ENCODE measurements at regions not wholly inside any gene's neighbourhood (a gene's known extent, or its start where the extent isn't known, plus 50 kb on each side); places are given as distances from the start of the nearest gene placed in this dataset.
A peak's percentile ranks its signal among the peaks of the same experiment; 100 is the strongest.

DNA sequence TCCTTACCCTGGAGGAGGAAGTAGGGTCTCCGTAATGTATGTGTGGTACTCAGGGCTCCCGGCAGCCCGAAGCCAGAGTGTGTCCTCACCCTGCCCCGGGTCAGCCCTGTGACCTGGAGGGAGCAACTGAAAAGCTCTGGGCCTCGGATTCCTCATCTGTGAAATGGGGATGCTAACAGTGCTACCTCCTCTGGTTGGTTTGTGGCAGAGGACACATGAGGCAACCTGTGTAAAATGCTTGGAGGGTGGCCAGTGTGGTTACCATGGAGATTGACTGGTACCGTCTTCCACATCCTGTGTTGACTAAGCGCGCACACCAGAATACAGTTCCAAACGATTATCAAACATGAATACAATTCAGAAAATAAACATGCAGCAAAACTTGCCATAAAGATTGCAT lies 163.8 kb upstream of the KLF6 start:
- FAIRE-seq: no peak

DNA sequence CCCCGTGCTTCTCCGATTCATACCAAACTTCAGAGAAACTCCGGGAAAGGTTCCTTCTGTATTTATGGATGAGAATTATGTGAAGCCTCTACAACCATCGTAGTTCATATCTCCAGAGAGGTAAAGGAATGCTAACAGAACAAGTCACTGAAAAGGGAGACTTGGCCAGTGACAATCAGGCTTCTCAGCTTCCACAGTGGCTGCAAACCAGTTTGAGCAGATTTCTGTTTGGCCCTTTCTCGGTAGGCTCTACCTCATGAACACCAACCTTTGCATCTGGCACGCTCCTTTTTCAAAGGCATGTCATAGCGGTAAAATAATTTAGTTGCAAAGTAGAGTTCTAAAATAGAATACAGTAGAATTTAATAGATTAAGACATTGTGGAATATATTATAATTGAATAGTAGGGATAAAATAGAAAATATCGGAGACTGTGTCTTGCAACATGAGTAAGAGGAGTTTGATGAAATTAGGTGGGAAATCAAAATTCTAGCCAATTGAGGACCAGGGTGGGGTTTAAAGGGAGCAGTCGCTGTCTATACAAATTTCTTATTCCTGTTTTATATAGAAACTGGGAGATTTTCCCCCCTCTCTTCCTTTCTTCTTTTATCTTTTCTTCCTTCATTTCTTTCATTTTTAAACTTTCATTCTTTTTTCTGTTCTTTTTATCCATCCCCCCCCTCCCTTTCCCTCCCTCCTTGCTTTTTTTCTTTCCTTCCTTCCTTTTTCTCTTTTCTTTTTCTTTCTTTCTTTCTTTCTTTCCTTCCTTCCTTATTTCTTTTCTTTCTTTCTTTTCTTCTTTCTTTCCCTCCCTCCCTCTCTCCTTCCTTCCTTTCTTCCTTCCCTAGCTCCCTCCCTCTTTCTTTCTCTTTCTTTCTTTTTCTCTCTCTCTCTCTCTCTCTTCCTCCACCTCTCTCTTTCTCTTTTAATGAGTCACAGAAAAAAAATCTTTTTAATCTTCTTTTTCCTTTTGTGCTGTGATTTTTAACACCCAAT lies 161.5 kb upstream of the KLF6 start:
- DNase-seq (ENCODE audit: low spot score) (no peak), FAIRE-seq (no peak)

More for the DNA sequence above, 163.8 kb upstream of the KLF6 start:
- DNase-seq (ENCODE audit: low spot score): no peak

DNA sequence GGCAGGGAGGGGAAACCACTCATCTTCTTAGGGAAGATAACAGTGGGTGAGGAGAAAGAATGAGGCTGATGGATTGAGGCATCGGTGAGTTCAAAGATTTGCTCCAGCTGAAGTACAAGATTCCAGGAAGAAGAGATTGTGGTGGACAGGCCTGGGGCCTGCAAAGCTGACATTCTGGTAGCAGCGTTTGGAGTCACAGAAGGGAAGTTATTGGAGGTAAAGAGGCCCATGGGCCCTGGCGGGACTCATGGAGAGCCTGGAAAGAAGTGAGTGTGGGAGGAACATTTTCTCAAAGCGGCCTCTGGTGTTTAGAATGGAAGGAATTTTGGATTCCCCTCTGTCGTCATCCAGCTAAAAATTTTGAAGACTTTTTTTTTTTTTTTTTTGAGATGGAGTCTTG lies 160.0 kb upstream of the KLF6 start:
- FAIRE-seq (no peak), DNase-seq (ENCODE audit: low spot score) (no peak)

DNA sequence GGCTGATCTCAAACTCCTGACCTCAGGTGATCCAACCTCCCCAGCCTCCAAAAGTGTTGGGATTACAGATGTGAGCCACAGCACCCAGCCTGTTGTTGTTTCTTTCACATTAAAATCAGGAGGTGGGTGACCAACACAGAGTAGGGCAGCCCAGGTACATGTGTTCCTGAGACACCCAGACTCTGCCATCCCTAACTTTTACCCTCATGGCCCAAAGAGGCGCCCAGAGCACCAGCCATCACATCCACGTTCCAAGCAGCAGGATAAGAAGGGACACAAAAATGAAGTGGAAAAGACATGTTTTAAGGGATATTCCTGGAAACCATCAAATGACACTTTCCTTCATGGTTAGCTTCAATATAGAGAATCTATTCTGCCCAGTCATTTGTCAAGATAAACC lies 159.6 kb upstream of the KLF6 start:
- DNase-seq (ENCODE audit: low spot score): no peak
- no peak for FAIRE-seq

DNA sequence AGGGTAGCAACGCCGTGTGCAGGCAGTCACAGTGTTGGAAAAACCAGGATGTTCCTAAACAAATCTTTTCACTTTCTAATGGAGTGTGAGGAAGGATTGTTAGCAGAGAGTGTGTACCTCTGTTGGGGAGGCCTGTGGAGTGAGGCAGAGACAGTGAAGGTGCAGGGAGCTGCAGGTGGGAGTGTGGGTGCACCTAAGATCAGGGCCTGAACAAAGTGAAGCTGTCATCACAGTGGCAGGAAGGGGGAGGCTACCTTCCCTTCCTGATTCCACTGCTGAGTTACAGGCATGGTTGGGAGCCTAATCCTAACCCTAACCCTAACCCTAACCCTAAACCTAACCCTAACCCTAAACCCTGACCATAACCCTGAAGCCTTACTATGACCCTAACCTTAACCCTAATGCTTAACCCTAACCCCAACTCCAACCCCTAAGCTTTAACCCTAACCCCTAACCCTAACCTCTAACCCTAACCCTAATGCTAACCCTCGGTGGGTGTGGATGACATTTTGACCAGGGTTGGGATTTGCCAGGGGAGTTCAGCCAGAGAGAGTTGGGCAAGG lies 158.8 kb upstream of the KLF6 start:
- DNase-seq (ENCODE audit: low spot score): no peak
- no peak for FAIRE-seq

DNA sequence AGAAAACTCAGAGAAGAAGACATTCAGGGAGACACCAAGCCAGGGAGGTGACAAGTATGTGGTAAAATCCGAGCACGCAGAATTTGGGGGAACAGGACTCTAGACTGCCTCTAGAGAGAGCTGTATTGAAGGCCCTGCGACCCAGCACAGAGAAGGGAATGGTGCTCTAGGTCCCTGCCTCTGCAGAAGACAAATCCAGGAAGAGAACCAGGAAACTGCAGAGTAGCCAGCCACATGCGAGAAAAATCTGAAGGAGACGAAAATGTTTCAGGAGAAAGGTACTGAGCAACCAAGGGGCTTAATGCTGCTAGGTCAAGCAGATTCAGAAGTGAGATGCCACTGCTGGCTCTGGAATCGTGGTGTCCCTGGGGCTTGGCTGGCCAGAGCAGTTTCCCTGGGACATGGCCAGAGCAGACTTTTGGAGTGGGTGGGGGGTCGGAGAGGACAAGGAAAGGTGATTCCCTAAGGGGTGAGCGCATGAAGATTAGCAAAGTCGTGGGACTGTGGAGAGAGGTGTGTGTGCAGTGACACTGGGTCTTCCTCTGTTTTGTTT lies 158.0 kb upstream of the KLF6 start:
- DNase-seq (ENCODE audit: low spot score) (no peak), FAIRE-seq (no peak)

DNA sequence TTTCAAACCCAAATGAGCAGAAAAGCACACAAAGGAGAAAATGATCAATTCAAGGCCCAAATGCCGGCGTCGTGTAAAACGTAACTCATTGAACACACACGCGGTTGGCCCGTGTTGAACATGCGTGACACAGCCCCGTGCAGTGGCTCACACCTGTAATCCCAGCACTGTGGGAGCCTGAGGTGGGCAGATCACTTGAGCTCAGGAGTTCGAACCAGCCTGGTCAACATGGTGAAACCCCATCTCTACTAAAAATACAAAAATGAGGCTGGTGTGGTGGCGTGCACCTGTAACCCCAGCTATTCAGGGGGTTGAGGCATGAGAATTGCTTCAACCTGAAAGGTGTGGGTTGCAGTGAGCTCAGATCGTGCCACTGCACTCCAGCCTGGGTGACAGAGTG lies 156.7 kb upstream of the KLF6 start:
- DNase-seq (ENCODE audit: low spot score) (no peak), FAIRE-seq (no peak)

DNA sequence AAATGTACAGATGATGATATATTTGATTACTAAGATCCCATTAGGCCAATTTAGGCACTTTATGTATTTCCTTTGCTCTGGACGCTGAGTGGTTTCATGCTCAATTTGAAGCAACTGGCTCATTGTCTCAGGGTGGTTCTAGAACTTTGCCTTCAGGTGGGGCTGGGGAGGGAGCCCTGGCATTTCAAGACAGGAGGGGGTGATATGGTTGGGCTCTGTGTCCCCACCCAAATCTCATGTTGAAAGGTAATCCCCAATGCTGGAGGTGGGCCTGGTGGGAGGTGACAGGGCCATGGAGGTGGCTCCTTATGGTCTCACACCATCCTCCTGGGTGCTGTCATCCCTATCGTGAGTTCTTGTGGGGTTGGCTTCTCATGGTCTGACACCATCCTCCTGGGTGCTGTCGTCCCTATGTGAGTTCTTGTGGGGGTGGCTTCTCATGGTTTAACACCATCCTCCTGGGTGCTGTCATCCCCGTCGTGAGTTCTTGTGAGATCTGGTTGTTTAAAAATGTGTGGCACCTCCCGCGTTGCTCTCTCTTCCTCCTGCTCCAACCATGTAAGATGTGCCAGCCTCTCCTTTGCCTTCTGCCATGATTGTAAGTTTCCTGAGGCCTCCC lies 151.5 kb upstream of the KLF6 start:
- FAIRE-seq (no peak), DNase-seq (ENCODE audit: low spot score) (no peak)

DNA sequence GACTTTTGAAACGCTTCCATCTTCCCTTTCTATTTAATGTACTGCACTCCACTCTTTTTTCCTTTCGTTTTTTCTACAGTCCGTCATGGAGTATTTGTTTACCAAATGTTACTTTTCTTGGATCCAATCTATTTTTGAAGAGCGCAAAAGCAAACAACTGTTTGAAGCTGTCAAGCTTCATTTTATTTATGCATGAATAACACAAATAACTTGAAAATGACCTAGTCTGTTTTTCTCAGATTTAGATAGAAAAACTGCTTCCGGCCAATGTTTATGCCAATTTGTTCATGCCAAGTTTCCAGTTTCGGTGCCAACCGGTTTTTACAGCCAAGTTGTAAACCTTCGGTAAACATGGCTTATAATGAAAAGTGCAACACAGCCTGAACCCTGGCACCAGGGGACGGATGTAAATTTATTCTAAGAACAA lies 150.9 kb upstream of the KLF6 start:
- DNase-seq (ENCODE audit: low spot score): no peak
- no peak for FAIRE-seq

DNA sequence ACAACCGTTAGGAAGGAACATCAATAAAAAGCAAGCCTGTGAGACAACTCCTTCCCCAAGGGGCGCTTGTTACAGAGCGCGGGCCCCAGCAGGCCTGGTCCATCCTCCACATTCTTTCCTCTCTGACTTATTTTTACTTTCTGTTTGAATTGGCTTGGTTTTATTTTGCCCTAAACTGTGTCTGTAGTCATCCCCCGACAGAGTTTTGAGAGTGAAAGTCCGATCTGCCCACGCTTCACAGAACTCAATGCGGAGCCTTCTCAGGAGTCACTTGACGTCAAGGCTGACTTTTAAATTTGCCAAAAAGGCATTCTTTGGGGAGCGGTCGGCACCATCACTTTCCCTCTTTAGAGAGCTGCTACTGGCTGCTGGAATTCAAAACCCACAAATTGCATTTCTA lies 150.1 kb upstream of the KLF6 start:
- DNase-seq (ENCODE audit: low spot score) (no peak), FAIRE-seq (no peak)

DNA sequence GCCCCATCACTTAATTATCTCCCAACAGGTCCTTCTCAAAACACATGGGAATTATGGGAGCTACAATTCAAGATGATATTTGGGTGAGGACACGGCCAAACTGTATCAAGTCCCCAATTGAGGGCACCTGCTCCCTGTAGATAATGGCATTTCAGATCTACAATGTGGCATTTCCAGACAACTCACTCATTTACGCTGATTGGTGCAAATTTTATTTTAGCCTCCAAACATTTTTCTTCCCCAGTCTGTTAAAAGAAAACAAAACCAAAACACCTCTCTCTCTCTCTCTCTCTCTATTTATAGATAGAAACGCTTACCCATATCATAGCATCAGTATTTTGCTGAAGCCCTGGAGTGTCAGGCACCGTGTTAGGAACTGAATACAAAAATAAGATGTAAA lies 148.7 kb upstream of the KLF6 start:
- DNase-seq (ENCODE audit: low spot score): no peak
- no peak for FAIRE-seq

DNA sequence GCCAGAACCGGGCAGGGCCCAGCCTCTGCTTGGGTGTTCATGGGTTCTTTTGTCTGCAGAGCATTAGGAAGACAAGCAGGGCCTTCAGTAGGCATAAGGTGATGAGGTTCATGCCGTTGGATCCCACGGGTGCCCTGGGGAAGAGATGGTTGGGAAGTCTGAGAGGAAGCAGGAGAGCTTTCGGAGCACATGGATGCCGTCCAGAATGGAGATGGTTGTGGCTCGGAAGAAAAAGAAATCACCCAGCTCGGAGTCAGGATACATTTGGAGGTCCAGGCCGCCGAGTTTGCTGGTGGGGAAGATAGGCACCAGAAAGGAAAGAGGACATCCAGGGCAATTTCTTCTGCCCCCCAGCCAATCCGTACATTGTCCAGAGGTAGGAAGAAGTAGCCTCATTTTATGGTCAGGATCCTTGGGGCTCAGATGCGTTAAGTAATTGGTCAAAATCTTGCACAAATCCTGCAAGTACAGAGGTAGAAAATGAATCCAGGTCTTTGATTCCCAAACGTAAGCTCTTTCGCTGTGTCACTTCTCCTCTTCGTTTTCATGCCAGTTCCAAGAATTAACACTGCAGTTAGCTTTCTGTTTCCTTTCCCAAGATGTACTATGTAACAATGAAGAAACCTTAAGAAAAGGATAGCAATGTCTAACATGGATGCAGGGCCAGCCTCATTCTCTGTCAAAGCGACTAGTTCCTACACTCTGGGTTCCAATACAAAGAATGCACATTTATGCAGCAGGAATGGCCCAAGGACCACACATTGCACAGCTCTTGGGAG lies 147.8 kb upstream of the KLF6 start:
- DNase-seq (ENCODE audit: low spot score): no peak
- no peak for FAIRE-seq

DNA sequence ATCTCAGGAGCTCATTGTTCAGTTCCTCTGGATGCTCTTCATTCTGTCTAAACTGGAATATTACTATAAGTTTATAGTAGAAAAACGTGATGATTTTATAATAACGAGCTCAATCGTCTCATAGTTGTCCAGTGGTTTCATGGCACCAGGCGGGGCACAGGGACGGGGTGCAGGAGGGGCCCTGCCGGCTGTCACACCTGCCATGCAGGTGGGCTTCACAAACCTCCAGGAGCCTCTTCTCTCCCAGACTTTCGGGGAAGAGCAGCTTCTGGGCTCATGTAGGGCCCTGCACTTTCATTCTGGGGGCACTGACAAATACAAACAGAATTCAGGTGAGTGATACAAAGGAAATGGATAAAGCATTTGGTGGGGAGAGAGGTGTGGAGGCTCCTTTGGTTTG lies 146.9 kb upstream of the KLF6 start:
- FAIRE-seq (no peak), DNase-seq (ENCODE audit: low spot score) (no peak)

DNA sequence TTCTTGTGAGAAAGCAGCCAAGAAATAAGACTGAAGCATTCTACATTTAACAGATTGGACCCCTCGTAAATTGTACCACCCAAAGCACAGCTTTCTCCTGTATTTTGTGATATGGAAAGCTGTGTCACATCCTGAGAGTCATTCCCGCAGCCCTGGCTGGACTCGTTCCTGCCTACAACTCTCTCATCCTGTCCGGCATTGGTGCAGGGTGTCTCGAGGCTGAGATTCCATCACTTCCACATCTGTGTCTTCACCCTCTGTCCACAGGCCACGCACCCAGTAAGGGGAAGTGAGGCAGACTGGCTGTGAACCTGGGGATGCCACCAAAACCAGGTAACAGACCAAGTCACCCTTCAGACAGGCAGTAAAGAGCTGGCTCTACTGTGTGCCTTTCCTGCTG lies 146.2 kb upstream of the KLF6 start:
- FAIRE-seq: no peak
- no peak for DNase-seq (ENCODE audit: low spot score)

DNA sequence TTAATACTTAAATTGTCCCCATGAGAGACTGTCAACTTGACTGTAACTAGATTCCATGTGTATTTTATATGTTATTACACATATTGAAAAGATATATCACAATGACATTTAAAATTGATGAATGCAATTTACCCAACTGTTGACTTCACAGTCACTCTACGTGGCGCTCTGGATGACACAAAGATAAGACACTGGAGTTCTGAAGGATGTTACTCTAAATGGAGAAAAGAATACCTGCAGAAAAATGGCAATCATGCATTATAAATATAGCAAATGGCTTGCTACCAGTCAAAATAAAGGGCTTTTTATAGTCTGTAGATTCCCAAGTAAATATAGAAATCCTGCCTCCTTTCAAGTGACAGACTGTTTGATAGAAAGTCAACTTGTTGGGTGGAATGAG lies 143.6 kb upstream of the KLF6 start:
- DNase-seq (ENCODE audit: low spot score) (no peak), FAIRE-seq (no peak)

DNA sequence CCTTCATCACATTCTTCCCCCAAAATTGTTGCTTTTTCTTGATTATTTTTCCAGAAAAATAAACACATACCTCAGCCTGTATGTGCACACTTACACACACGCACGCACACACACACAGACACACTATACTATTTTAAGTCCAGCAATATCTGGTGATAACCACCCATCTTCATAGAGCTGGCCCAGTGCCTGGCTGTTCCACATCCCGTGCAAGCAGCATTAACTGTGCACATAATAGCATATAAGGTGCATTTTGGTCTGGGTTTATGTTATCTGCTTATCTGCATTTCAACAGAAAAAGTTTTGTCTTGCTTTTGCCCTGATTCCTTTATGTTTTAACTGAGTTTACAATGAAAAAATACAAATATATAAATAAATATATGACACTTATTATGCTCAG lies 143.1 kb upstream of the KLF6 start:
- DNase-seq (ENCODE audit: low spot score) (no peak), FAIRE-seq (no peak)

DNA sequence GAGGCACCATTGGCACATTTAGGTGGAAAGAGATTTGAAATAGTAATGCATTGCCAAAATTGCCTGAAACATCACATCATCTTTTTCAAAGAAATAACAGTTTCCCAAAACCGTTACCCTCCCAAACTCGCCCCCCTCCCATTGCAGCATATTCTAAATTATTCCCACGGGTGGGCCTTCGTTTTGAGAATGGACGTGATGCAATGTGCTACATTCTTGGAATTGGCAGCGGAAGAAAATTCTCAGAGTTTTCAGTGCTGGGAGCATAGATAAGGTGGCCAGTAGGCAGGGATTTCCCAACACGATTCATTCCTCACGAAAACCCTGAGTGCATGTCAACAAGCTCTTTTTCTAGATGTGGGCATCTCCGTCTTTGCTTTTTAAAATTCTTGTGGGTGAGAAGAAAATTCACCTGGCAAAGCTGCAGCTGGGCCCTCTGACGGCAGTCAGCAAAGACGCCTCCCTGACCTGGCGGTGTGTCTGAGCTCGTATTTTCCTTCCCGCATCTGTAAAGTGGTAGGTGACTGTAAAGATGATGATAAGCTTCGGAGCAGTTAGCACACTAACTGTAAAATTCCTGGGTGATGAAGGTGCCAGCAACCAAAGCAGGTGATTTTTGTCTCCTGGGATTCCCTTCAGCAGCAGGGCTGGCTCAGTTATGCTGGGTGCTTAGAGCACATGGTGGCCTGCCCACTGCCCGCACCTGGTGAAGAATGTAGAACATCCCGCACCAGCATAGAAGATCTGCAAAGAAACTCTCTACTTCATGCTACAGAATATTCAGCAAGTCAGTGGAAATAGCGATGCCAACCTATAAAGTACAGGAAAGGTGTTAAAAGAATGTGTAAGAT lies 141.9 kb upstream of the KLF6 start:
- DNase-seq (ENCODE audit: low spot score) (peak; percentile 18), FAIRE-seq (no peak)

DNA sequence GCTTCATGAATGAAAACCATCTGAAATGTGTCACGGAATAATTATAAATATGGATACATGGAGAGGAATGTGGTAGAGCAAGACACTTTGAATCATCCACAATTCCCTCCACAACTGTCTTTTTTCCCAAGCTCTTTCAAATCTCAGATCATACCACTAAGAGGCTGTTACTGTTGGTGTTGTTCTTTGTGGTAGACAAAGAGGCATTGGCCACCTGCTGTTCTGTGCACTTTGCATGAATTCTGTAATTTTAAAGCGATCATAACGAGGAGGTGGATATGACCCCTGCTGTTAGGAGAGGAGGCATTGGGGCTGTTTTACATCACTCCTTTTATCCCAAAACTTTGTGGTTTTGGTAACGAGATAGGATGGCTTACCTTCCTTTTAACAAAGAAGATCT lies 141.2 kb upstream of the KLF6 start:
- FAIRE-seq: no peak
- no peak for DNase-seq (ENCODE audit: low spot score)

DNA sequence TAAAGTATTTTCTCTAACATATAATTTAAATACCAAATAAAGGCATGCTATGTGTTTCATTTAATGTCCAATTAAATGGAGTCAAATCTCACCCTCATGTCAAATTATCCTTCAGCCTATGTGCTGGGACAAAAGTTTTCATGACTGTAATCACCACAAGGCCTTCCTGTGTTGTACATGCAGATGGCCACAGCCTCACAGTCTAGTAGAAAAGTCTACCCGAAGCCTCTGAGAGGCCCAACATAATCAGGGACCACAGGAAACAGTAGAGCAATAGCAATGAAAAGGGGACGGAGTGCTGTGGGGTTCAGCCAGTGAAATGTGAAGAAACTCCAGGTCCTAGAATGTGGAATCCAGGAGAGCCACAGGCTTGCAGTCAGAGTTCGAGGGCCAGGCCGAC lies 140.2 kb upstream of the KLF6 start:
- FAIRE-seq (no peak), DNase-seq (ENCODE audit: low spot score) (no peak)

DNA sequence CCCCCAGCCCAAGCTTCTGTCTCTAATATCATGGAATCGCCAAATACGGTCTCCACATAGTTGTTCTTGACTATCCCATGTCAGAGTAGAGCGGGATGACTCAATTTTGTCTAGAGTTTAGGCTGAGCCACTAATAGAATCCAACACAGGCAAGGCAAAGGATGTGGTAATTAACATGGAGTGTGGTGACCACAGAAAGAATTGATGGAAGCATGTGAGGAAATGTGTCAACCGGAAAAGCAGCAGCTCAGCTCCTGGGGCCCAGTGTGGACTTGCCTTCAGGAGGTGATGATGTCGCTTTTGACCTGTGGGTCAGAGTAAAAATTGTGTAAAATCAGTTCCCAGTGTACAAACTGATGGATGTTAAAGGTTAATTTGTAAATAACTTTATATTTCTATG lies 139.3 kb upstream of the KLF6 start:
- DNase-seq (ENCODE audit: low spot score): peak; percentile 94

DNA sequence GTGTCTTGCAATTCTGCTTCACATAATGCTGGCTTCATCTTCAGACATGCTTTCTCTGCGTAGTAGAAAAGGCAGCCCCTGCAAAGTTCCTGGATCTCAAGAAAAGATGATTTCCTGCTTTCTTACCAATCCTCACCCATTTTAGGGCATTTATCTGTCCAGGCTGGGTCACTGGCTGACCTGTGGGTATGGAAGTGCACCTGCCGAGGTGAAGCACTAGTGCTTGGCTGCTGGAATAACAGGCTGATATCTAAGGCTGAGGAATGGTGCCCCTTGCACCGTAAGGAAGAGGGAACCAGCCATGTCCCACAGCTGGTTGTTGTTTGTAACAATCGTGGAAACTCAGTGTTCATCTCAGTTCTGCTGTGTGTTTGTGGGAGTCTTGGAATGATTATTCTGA lies 138.0 kb upstream of the KLF6 start:
- FAIRE-seq: no peak
- no peak for DNase-seq (ENCODE audit: low spot score)

More for the DNA sequence above, 139.3 kb upstream of the KLF6 start:
- FAIRE-seq: peak; percentile 93
